Prostate gland (tissue), 2 donors: ENCODE measurements at regions not wholly inside any gene's neighbourhood (a gene's known extent, or its start where the extent isn't known, plus 50 kb on each side); places are given as distances from the start of the nearest gene placed in this dataset.

Experiments used
- DNase-seq: peaks from one replicate; pipeline ENCODE4 v3.0.0-alpha.2; 2019; ENCODE audit warnings: low spot score
- H3K27ac ChIP-seq, 2 donors: fragments of 200-600 bp; sonication (generic); 2 replicates each; pipeline ENCODE4 v1.5.1; 2017 to 2019
- H3K27me3 ChIP-seq: fragments of 200-600 bp; sonication (generic); replicated peaks from 2 replicates; pipeline ENCODE4 v1.5.1; 2019; ENCODE audit not compliant: insufficient read depth
- H3K36me3 ChIP-seq, 2 donors: fragments of 200-600 bp; sonication (generic); 1 replicate in 1 of 2; 2 replicates in 1 of 2; pipeline versions ENCODE4 v1.5.1 to v1.8.1; 2017 to 2019
- H3K4me1 ChIP-seq: fragments of 200-600 bp; sonication (generic); replicated peaks from 2 replicates; pipeline ENCODE4 v1.5.1; 2019
- H3K4me3 ChIP-seq, 2 donors: fragments of 200-600 bp; sonication (generic); 2 replicates each; pipeline ENCODE4 v1.5.1; 2017 to 2019
- H3K9me3 ChIP-seq: fragments of 200-600 bp; sonication (generic); 2 replicates; pipeline ENCODE4 v1.5.1; 2017
- POLR2A ChIP-seq: fragments of 450-650 bp; IDR thresholded peaks from one replicate; pipeline ENCODE4 v1.6.1; 2016; ENCODE audit warnings: antibody characterized with exemption, mild to moderate bottlenecking
- POLR2AphosphoS5 ChIP-seq: sonication (generic); formaldehyde crosslinking; IDR thresholded peaks from one replicate; pipeline ENCODE4 v1.6.1; 2017; ENCODE audit warnings: antibody characterized with exemption
- WGBS: methylation state at CpG from one replicate; pipeline ENCODE4 v1.1.5; 2018; 5-methylcytosine and 5-hydroxymethylcytosine counted together
- intact Hi-C: fragments of 100-400 bp; cut with DNase I; formaldehyde crosslinking; loops from one replicate; pipeline ENCODE4 v1.14.2; 2022
- TF ChIP-seq, protein P1 (sequence below), 4 experiments: fragments of 200-600 bp in 2 of 4; fragments of 450-650 bp in 2 of 4; sonication (generic) in 2 of 4; IDR thresholded peaks; 1 replicate in 3 of 4; 2 replicates in 1 of 4; pipeline ENCODE4 v1.5.1; 2016 to 2019; ENCODE audit warnings: antibody characterized with exemption in 4 of 4, mild to moderate bottlenecking in 2 of 4, moderate library complexity in 2 of 4

DNA sequence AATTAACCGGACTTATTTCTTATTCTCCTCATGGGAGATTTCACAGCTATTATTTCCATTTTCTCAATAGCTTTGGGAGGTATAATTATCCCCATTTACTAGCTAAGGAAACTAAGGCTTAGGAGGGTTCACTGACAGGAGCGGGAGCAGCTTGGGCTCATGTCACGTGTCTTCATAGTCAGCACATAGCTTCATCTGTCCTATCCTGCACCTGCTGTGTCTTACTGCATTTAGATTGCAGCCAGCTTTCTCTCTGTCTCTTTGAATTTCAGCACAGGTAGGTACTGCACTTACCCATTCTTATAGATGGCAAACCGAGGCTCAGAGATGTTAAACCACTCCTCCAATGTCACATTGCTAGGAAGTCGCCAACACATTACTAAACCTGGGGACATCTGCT, 839.9 kb downstream of the MAFB start:
- Histone ChIP-seq H3K4me3 (no peak overlapping the region), H3K27me3 (no peaks in the 10 kb centered on the region), H3K36me3 (no peaks in the 10 kb centered on the region), H3K4me1 (no peaks in the 10 kb centered on the region), H3K27ac (no peak overlapping the region), H3K9me3 (no peaks in the 10 kb centered on the region)
- TF ChIP-seq POLR2A (no peak), POLR2AphosphoS5 (no peak)
- TF ChIP-seq, protein P1, sequence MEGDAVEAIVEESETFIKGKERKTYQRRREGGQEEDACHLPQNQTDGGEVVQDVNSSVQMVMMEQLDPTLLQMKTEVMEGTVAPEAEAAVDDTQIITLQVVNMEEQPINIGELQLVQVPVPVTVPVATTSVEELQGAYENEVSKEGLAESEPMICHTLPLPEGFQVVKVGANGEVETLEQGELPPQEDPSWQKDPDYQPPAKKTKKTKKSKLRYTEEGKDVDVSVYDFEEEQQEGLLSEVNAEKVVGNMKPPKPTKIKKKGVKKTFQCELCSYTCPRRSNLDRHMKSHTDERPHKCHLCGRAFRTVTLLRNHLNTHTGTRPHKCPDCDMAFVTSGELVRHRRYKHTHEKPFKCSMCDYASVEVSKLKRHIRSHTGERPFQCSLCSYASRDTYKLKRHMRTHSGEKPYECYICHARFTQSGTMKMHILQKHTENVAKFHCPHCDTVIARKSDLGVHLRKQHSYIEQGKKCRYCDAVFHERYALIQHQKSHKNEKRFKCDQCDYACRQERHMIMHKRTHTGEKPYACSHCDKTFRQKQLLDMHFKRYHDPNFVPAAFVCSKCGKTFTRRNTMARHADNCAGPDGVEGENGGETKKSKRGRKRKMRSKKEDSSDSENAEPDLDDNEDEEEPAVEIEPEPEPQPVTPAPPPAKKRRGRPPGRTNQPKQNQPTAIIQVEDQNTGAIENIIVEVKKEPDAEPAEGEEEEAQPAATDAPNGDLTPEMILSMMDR (IDR thresholded peaks at IDR 0.05), result no peak
- 73% methylated on average over 5 of the region's 5 CpGs for WGBS
- no peak for DNase-seq
- intact Hi-C loops, result no loop called here

DNA sequence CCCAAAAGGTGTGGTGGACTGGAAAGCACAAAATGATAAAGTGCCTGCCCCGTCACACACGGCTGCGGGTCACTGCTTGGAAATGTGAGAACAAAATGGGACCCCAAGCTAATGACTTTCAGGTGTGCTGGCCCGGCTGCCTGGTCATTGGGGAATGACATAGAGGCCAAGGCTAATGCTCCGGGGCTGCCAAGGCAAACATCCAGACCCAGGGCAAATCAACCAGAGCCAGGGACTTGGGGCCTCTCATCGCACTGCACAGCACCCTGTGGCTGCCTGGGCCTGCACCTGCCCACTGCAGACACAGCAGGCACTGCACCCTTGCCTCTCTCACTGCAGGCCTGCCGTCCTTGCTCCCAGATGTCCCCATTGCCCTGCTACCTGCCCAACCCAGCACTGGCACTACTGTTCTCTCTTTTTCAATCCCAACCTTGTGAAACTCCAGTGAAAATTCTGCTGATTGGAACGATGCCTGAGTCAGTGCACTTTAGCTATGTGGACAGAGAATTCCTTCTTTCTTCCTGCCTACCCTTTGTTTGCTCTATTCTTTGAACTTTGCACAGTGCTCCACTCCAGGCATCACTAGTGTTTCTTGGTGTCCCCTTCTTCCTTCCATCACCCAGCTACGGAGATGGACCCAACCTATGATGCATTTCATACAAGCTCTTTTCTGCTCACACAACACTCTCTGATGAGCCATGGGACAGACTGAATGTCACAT, 849.5 kb downstream of the MAFB start:
- 82% methylated on average over 9 of the region's 9 CpGs for WGBS
- Histone ChIP-seq H3K9me3 (no peaks in the 10 kb centered on the region), H3K27me3 (no peaks in the 10 kb centered on the region), H3K36me3 (no peaks in the 10 kb centered on the region), H3K4me1 (no peaks in the 10 kb centered on the region), H3K27ac (no peak overlapping the region), H3K4me3 (no peak overlapping the region)
- TF ChIP-seq, protein P1 (IDR thresholded peaks at IDR 0.05), result no peak
- TF ChIP-seq POLR2AphosphoS5 (no peak), POLR2A (no peak)
- intact Hi-C loops, result no loop called here
- DNase-seq, result no peak

DNA sequence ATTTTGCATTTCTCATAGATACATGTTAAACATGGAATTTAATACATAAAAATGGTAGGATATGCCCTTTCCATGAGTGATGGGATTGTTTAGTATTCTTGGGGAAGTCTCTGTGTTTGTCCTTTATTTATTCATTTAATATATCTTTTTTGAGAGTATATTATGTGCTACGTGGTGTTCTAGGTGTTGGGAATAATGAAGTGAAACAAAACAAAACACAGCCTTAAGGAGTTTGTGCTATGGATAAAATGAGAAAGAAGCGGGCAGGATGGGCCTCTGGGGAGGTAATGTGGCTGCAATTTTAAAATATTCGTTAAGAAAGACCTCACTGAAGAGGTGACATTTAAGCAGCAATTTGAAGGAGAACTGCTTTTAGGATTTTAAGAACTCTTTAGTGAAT, 851.5 kb downstream of the MAFB start:
- no peak overlapping the region for H3K4me3 ChIP-seq
- H3K4me1 ChIP-seq, result no peaks in the 10 kb centered on the region
- no peak overlapping the region for H3K27ac ChIP-seq
- H3K36me3 ChIP-seq, result no peaks in the 10 kb centered on the region
- DNase-seq, result no peak
- intact Hi-C loops, result no loop called here
- H3K27me3 ChIP-seq, result no peaks in the 10 kb centered on the region
- H3K9me3 ChIP-seq, result no peaks in the 10 kb centered on the region
- TF ChIP-seq POLR2AphosphoS5 (no peak), POLR2A (no peak)
- TF ChIP-seq, protein P1 (IDR thresholded peaks at IDR 0.05), result no peak
- WGBS, result 77% methylated on average over 3 of the region's 3 CpGs

DNA sequence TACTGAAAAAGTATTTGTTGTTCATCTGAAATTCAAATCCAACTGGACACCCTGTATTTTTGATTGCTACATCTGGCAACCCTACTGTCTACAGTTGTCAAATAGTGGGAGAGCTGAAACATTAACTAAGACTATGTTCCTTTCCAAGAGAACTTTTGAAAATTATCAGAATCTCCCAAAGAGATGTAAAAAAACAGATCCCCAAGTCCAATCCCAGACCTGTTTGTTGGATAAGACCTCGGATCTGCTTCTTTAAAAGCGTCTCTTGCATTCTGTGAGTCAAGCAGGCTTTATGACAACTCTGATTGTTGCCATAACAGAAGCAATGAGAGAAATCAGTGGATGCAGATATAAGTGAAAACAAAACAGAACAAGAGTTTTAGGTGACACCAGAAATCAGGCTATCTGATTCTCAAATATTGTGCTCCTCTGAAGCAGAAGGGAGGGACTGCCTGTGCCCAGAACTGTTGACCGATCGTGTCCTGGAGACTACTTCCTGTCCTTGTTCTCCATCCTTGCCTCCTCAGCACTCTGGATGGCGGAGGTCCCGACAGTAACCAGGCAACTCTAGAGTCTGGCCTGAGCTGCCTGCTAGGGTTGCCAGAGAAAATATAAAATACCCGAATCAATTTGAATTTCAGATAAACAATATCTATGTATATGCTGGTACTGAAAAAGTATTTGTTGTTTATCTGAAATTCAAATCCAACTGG, 853.8 kb downstream of the MAFB start:
- H3K4me1 ChIP-seq, result no peaks in the 10 kb centered on the region
- H3K36me3 ChIP-seq, result no peaks in the 10 kb centered on the region
- H3K27me3 ChIP-seq, result no peaks in the 10 kb centered on the region
- intact Hi-C loops, result no loop called here
- DNase-seq, result no peak
- 51% methylated on average over 7 of the region's 7 CpGs for WGBS
- TF ChIP-seq POLR2A (no peak), POLR2AphosphoS5 (no peak)
- TF ChIP-seq, protein P1 (IDR thresholded peaks at IDR 0.05), result no peak
- no peaks in the 10 kb centered on the region for H3K9me3 ChIP-seq
- no peak overlapping the region for H3K27ac ChIP-seq
- no peak overlapping the region for H3K4me3 ChIP-seq

DNA sequence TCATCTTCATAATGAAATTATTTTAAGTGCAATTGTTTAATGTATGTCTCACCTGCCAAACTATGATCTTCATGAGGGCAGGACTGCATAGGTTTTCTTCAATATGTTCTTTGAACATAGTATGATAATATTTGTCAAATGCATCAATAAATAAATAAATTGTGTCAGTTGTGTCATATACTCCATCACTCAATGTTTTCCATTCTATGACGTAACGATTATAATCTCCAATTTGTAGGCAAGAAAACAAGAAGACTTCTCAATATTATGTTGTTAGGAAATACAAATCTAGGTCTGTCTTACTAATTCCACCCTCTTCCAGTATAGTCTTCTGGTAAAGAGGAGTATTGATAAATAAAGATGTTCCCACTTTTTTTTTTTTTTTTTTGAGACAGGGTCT, 858.1 kb downstream of the MAFB start:
- intact Hi-C loops, result no loop called here
- Histone ChIP-seq H3K27ac (no peak overlapping the region), H3K9me3 (no peaks in the 10 kb centered on the region), H3K27me3 (no peaks in the 10 kb centered on the region), H3K4me1 (no peaks in the 10 kb centered on the region), H3K4me3 (no peak overlapping the region), H3K36me3 (no peaks in the 10 kb centered on the region)
- DNase-seq, result no peak
- TF ChIP-seq POLR2AphosphoS5 (no peak), POLR2A (no peak)
- TF ChIP-seq, protein P1 (IDR thresholded peaks at IDR 0.05), result no peak
- 87% methylated on average over 2 of the region's 2 CpGs for WGBS
